GM12872 (cell line): ENCODE measurements at regions not wholly inside any gene's neighbourhood (a gene's known extent, or its start where the extent isn't known, plus 50 kb on each side); places are given as distances from the start of the nearest gene placed in this dataset.

Experiments
- CTCF ChIP-seq: IDR thresholded peaks from 3 replicates; pipeline ENCODE4 v1.5.1; 2011; ENCODE audit warnings: low read depth, mild to moderate bottlenecking, low read length, moderate library complexity; ENCODE audit not compliant: insufficient read depth

- no peak for TF ChIP-seq CTCF
Observed at GRCh38 chr7:41280491-41280890, 422.4 kb downstream of the INHBA start.

- no peak for TF ChIP-seq CTCF
Observed at GRCh38 chr7:41277561-41277960, 425.3 kb downstream of the INHBA start.

DNA sequence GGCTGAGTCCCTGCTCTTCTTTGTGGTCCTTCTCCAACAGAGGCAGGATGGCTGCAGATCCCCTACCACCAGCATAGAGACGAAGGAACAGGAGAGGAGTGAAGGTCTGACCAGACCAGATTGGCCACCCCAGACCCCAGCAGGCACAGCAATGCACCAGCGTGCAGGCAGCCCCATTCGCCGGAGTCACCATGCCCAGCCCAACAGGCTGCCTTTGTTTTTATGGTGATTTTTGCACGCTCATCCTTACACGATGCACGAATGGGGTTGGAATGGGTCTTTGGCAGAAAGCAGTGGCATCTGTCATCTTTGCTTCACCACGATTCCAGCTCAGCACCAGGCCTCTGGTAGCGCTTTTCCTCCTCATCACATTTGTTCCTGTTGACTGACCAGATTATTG, 427.6 kb downstream of the INHBA start:
- TF ChIP-seq CTCF: no peak

DNA sequence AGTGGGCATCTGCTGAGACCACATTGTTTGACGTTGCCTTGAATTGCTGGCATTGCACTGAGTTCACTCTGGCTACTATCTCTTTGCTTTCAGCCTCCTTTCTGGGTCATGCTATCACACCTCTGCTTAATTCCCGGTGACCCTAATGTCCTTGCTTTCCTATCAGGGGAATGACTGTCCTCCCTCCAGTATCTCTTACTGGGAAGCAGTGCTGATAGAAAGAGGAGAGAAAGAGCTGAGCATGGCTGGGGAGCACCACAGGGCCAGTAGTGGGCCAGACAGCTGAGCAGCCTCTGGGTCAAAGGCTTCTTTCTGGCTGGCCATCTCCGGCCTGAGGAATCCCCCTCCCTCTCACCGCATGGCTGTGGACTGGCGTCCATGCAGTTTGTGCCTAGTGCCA, 428.7 kb downstream of the INHBA start:
- no peak for TF ChIP-seq CTCF

DNA sequence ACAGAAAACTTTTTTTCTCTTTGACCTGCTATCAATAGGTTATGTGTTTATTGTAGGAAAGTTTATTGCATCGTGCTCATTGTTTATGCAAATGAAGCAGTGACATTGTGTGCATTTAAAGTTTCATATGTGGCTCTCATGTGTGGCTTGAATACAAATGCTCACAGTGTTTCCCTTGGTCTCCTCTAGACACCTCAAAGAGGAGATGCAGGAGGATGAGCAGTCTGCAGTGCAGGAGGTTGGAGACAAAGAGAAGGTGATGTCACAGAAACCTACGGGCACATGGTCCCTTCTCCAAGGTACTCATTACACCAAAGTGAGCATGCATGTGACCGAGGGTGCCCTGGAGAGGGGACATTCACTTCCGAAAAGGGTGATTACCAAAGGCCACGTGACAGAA, 430.2 kb downstream of the INHBA start:
- TF ChIP-seq CTCF: no peak

DNA sequence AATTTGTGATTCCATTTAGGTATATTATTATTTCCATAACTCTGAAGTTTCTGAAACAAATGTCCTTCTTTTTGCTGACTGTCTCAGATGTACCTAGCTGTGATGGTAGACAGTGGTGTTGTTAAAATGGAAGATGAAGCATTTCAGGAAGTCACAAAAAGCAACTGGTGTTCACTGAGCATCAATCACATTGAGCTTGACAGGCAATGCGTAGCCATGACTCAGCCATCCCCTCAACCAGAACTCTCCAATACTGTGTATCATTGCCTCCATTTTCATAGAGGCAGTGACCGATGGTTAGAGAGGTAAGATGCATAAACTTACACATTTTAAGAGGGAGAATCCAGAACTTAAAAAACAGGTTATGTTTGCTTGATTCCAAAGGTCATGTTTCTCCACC, 434.0 kb downstream of the INHBA start:
- TF ChIP-seq CTCF: no peak

DNA sequence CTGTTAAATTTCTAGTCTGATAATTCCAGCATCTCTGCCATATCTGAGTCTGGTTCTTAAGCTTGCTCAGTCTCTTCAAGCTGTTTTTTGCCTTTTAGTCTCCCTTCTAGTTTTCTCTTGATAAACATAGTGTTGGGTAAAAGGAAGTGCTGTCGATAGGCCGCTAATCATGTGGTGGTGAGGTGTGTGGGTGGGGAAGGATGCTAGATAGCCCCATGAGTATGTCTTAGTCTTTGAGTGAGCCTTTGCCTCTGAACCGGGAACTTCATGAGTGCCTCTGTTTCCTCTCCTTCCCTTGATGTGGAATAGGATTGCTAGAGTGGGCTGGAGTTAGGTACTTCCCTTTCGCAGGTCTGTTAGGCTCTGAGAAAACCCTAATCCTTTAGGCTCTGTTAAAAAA, 441.8 kb downstream of the INHBA start:
- no peak for TF ChIP-seq CTCF

- TF ChIP-seq CTCF: no peak
Observed at GRCh38 chr7:41257660-41258059, 445.2 kb downstream of the INHBA start.
